ENCODE measurements at regions not wholly inside any gene's neighbourhood (a gene's known extent, or its start where the extent isn't known, plus 50 kb on each side); places are given as distances from the start of the nearest gene placed in this dataset.

- in situ Hi-C loops (cut with HindIII; ENCODE audit: low sequenced_read_pairs): loop anchor here (5.0 to 25.0 kb wide), 2 partner anchors 53 to 107 kb away; partner anchors contain the start of gene NFAM1
Observed at GRCh38 chr22:42330170-42330569, 59.7 kb upstream of the TCF20 start.

- in situ Hi-C loops (cut with HindIII; ENCODE audit: low sequenced_read_pairs): loop anchor here (25.0 kb wide), 1 partner anchor 108 kb away; the partner anchor contains the start of gene NFAM1
Observed at GRCh38 chr22:42329504-42329903, 59.1 kb upstream of the TCF20 start.

GRCh38 chr22:42328784-42329145 lies 58.3 kb upstream of the TCF20 start:
- in situ Hi-C loops (cut with HindIII; ENCODE audit: low sequenced_read_pairs): loop anchor here (25.0 kb wide), 1 partner anchor 109 kb away; the partner anchor contains the start of gene NFAM1

- in situ Hi-C loops (cut with HindIII; ENCODE audit: low sequenced_read_pairs): loop anchor here (25.0 kb wide), 1 partner anchor 109 kb away; the partner anchor contains the start of gene NFAM1
Observed at GRCh38 chr22:42328130-42328783, 57.8 kb upstream of the TCF20 start.

- in situ Hi-C loops (cut with HindIII; ENCODE audit: low sequenced_read_pairs): loop anchor here (25.0 kb wide), 1 partner anchor 110 kb away; the partner anchor contains the start of gene NFAM1
Observed at GRCh38 chr22:42327462-42328129, 57.1 kb upstream of the TCF20 start.

- in situ Hi-C loops (cut with HindIII; ENCODE audit: low sequenced_read_pairs): loop anchor here (25.0 kb wide), 1 partner anchor 110 kb away; the partner anchor contains the start of gene NFAM1
Observed at GRCh38 chr22:42326801-42327200, 56.3 kb upstream of the TCF20 start.

- in situ Hi-C loops (cut with HindIII; ENCODE audit: low sequenced_read_pairs): loop anchor here (25.0 kb wide), 1 partner anchor 111 kb away; the partner anchor contains the start of gene NFAM1
Observed at GRCh38 chr22:42326301-42326700, 55.8 kb upstream of the TCF20 start.

- in situ Hi-C loops (cut with HindIII; ENCODE audit: low sequenced_read_pairs): loop anchor here (25.0 kb wide), 1 partner anchor 112 kb away; the partner anchor contains the start of gene NFAM1
Observed at GRCh38 chr22:42324990-42325710, 54.7 kb upstream of the TCF20 start.

GRCh38 chr22:42324566-42324965 lies 54.1 kb upstream of the TCF20 start:
- in situ Hi-C loops (cut with HindIII; ENCODE audit: low sequenced_read_pairs): no loop called here

- in situ Hi-C loops (cut with HindIII; ENCODE audit: low sequenced_read_pairs): no loop called here
Observed at GRCh38 chr22:42323971-42324370, 53.5 kb upstream of the TCF20 start.

- in situ Hi-C loops (cut with HindIII; ENCODE audit: low sequenced_read_pairs): no loop called here
Observed at GRCh38 chr22:42322562-42322926, 52.1 kb upstream of the TCF20 start.

- in situ Hi-C loops (cut with HindIII; ENCODE audit: low sequenced_read_pairs): no loop called here
Observed at GRCh38 chr22:42321908-42322561, 51.6 kb upstream of the TCF20 start.

- in situ Hi-C loops (cut with HindIII; ENCODE audit: low sequenced_read_pairs): no loop called here
Observed at GRCh38 chr22:42320443-42321416, 50.3 kb upstream of the TCF20 start.

All from DLD1 (cell line).